ENCODE measurements at regions not wholly inside any gene's neighbourhood (a gene's known extent, or its start where the extent isn't known, plus 50 kb on each side); places are given as distances from the start of the nearest gene placed in this dataset.
"Not testable (repeated sequence)": the region's sequence is repeated elsewhere in the genome, so short reads cannot be mapped to it uniquely, and the experiment has no call there.

DNA sequence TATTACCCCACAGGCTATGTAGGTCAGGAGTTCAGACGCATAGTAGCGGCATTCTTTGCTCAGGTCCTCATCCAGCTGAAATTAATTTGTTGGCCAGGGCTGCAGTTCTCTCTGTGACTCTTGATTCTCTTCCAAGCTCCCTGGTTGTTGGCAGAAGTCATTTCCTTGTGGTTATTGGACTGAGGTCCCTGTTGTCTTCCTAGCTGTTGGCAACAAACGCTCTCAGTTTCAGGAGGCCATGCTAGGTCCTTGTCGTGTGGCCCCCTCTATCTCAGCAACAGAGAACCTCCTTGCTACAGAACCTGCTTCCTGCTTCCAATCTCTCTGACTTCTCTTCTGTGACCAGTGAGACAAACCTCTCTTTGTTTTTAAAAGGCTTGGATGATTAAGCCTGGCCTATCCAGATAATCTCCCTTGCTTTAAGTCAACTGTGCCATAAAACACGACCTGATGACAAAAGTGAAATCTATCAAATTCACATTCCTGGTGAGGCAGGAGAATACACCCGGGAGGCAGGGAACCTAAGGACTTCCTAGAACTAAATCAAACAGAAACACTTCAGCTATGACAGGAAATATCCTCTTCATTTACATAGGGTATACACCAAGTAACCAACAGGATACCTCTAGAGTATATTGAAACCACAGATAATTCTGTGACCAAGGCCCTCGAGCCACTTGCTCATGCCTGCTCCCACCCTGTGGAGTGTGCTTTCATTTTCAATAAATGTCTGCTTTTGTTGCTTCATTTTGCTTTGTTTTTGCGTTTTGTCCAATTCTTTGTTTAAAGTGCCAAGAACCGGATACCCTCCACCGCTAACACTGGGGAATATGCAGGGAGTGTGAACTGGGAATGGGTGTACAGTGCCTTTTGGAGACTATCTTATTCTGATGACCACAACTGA lies 196.0 kb downstream of the BTBD3 start:
- peak; percentile 83 for DNase-seq (ENCODE audit: low spot score)

DNA sequence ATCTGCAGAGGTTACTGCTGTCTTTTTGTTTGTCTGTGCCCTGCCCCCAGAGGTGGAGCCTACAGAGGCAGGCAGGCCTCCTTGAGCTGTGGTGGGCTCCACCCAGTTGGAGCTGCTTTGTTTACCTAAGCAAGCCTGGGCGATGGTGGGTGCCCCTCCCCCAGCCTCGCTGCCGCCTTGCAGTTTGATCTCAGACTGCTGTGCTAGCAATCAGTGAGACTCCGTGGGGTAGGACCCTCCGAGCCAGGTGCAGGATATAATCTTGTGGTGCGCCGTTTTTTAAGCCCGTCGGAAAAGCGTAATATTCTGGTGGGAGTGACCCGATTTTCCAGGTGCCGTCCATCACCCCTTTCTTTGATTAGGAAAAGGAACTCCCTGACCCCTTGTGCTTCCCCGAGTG lies 211.4 kb downstream of the BTBD3 start:
- DNase-seq (ENCODE audit: low spot score), result not testable (repeated sequence)

GRCh38 chr20:12129532-12129931 lies 211.8 kb downstream of the BTBD3 start:
- not testable (repeated sequence) for DNase-seq (ENCODE audit: low spot score)

DNA sequence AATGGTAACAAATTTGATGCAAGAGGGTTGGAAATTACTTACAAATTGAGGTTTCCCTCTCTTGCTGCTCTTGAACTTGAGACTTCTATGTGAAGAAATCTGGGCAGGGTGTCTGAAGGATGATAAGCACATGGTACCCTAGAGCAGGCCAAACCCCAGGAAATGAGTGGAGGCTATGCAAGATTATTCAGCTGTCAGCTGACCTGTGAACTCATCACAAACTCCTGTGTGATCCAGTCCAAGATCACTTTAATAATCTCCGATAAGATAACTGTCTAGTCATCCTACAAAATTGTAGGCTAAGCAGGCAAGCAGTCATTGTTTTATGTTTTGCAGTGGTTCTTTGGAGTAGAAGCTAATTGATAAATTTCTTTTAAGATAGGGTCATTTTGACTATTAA lies 213.1 kb downstream of the BTBD3 start:
- no peak for DNase-seq (ENCODE audit: low spot score)

GRCh38 chr20:12133553-12133952 lies 215.9 kb downstream of the BTBD3 start:
- no peak for DNase-seq (ENCODE audit: low spot score)

GRCh38 chr20:12145951-12146350 lies 228.3 kb downstream of the BTBD3 start:
- DNase-seq (ENCODE audit: low spot score), result not testable (repeated sequence)

GRCh38 chr20:12152996-12153395 lies 235.3 kb downstream of the BTBD3 start:
- DNase-seq (ENCODE audit: low spot score), result peak; percentile 85

DNA sequence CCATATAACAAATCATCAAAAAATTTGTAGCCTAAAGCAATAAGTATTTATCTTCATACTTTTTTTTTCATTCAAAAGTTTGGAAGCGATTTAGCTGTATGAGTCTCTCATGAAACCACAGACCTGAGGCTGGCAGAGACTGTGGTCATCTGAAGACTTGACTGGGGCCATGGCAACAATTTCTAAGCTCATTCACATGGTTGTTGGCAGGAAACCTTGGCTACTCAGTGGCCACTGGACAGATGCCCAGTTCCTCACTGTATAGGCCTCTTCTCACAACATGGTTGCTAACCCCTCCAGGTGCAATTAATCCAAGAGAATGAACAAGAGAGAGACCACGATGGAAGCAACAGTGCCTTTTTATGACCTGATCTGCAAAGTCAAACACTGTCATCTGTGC lies 235.9 kb downstream of the BTBD3 start:
- peak; percentile 92 for DNase-seq (ENCODE audit: low spot score)

GRCh38 chr20:12156252-12156651 lies 238.6 kb downstream of the BTBD3 start:
- DNase-seq (ENCODE audit: low spot score), result no peak

GRCh38 chr20:12159261-12159660 lies 241.6 kb downstream of the BTBD3 start:
- DNase-seq (ENCODE audit: low spot score), result no peak

DNA sequence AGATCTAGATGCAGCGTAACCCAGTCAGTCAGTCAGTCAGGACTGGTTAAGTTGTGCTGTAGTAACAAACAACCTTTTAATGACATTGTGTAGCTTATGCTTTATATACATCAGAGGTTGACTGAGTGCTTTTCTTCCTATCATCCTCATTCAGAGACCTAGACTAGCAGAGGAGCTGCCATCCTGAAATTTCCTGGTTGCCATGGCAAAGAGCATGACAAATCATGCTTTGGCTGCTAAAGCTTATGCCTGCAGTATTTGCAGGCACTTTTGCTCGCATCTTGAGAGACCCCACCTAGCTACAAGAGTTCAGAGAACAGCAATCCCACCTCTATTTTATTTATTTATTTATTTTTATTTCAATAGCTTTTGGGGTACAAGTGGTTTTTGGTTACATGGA lies 244.0 kb downstream of the BTBD3 start:
- no peak for DNase-seq (ENCODE audit: low spot score)

DNA sequence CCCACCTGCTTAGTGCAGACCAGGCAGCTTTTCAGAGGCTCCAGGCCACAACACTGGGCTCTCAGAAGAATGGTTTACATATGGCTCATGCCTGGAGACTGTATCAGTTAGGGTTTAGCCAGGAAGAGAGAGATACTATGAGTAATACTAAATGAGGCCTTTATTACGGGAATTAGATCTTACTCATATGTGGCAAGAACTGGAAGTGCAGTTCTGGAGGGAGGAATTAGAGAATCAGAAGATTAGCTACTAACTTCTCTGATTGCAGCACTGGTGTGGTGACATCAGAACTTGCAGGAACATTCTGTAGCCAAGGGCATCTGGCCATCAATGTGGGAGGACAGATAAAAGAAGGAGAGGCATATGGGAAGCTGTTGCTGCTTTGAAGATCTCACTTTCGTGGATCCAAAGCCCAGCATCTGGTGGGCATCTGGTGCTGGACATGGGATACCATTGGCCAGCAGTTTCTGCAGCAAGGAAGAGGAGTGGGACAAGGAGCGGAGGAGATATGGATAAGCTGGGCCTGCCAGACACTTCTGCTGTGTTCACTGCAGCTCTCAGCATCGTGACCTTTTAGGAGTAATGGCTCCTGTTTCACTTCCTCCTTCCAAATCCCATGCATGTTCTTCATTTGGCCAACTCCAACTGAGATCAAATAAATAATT lies 248.5 kb downstream of the BTBD3 start:
- peak; percentile 91 for DNase-seq (ENCODE audit: low spot score)

GRCh38 chr20:12170406-12170805 lies 252.7 kb downstream of the BTBD3 start:
- no peak for DNase-seq (ENCODE audit: low spot score)

DNA sequence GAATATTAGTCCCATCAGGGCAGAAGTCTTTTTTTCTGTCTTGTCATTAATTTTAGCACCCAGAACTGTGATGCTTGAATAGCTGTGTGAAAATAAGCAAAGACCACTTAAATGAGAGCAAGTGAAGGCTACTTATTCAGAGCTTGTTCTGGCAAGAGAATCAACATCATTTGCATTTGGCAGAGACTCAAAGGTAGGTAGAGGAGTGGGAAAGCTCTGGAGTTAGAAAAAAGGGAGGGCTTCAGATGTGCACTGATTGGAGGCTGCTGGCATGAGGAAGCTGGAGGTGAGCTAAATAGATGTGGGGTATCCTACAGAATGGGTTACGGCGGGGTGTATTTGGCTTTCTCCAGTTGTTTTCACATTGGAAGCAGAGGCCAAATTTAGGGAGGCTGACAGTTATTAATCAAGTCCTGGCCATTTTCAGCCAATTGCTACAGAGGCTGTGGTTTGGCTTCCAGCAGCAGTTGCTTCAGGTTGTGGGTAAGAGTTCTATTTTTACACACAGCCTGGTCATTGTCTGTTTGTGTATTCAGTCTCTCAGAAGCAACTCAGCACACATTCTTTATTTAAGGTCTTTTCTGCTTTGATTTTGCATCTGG lies 254.3 kb downstream of the BTBD3 start:
- peak; percentile 82 for DNase-seq (ENCODE audit: low spot score)

- DNase-seq (ENCODE audit: low spot score), result no peak
Measured at GRCh38 chr20:12173347-12174012, 255.8 kb downstream of the BTBD3 start.

DNA sequence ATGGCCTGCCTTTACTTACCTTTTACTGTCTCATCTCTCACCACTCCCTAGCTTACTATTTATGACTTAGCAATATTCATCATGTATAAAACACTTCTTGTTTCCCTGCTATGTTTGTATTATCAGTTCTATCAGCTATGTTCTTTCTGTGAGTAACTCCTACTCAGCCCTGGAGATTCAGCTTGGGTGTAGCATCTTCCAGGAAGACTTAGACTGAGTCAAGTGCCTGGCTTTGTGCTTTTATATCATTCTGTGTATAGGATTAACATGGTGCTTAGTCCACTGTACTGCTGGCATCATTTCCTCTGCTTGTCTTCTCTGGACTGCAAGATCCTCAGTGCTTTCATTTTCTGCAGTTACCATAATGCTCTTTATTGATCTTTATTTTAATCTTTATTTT lies 257.8 kb downstream of the BTBD3 start:
- no peak for DNase-seq (ENCODE audit: low spot score)

- DNase-seq (ENCODE audit: low spot score), result peak; percentile 27
Measured at GRCh38 chr20:12177657-12178293, 260.1 kb downstream of the BTBD3 start.

DNA sequence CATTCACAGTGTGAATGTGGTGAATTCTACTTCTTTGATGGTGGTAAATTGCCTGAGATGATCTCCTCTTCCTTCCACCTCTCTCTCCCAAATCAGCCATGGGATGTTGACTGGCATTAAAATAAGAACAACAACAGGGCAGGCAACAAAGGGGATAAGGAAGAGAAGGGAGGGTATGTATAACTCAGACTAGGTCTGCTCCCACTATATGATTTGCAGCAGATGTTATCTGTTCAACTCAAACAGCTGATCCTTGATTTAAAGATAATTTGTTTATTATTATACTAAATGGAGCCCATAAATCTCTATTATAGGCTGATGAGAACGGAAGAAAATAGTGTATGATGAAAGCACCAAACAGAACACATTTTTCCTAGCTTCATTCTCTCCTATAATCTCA lies 262.0 kb downstream of the BTBD3 start:
- DNase-seq (ENCODE audit: low spot score), result no peak

GRCh38 chr20:12180107-12180661 lies 262.5 kb downstream of the BTBD3 start:
- no peak for DNase-seq (ENCODE audit: low spot score)

DNA sequence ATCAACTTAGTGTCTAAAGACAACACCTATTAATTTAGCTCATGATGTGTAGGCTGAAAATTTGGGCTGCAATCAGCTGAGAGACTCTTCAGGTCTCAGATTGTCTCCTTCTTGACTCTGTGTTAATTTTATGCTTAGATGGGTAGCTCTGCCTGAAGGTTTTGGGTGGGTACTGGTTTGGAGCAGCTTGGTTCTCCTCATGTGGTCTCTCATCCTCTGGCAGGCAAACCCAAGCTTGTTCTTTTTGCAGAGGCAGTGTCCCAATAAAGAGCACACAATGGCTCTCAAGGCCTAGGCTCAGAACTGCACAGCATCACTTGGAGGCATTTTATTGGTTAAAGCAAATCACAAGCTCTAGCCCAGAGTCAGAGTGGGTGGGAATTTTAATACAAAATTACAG lies 280.6 kb downstream of the BTBD3 start:
- no peak for DNase-seq (ENCODE audit: low spot score)

GRCh38 chr20:12199703-12200102 lies 282.0 kb downstream of the BTBD3 start:
- no peak for DNase-seq (ENCODE audit: low spot score)

All from H4 (cell line).